PFSK-1 (cell line): ENCODE measurements at regions not wholly inside any gene's neighbourhood (a gene's known extent, or its start where the extent isn't known, plus 50 kb on each side); places are given as distances from the start of the nearest gene placed in this dataset.

Experiments
- FOXP2 ChIP-seq: optimal IDR thresholded peaks from 2 replicates; pipeline ENCODE3; 2011; ENCODE audit warnings: borderline replicate concordance, control low read depth, inconsistent platforms; ENCODE audit not compliant: insufficient read depth; ENCODE audit errors: extremely low read length, extremely low read depth
- POLR2AphosphoS5 ChIP-seq: IDR thresholded peaks from 2 replicates; pipeline ENCODE4 v1.6.1; 2012; ENCODE audit warnings: low read depth, mild to moderate bottlenecking, control low read depth, low read length, moderate library complexity
- SIN3A ChIP-seq: IDR thresholded peaks from 2 replicates; pipeline ENCODE4 v1.6.1; 2012; ENCODE audit warnings: mild to moderate bottlenecking, low read length, moderate library complexity, borderline replicate concordance; ENCODE audit not compliant: insufficient read depth
- TAF1 ChIP-seq: IDR thresholded peaks from 2 replicates; pipeline ENCODE4 v1.6.1; 2012; ENCODE audit warnings: low read length, control low read depth, borderline replicate concordance; ENCODE audit not compliant: insufficient read depth
- TF ChIP-seq, protein P1 (sequence below), 2 experiments: IDR thresholded peaks; 2 replicates each; pipeline versions ENCODE4 v1.6.1 to v1.8.0; 2011 to 2012; ENCODE audit warnings: low read depth in 2 of 2, low read length in 2 of 2, control low read depth in 1 of 2, inconsistent platforms in 1 of 2, mild to moderate bottlenecking in 1 of 2, moderate library complexity in 1 of 2; ENCODE audit not compliant: insufficient read depth in 1 of 2

DNA sequence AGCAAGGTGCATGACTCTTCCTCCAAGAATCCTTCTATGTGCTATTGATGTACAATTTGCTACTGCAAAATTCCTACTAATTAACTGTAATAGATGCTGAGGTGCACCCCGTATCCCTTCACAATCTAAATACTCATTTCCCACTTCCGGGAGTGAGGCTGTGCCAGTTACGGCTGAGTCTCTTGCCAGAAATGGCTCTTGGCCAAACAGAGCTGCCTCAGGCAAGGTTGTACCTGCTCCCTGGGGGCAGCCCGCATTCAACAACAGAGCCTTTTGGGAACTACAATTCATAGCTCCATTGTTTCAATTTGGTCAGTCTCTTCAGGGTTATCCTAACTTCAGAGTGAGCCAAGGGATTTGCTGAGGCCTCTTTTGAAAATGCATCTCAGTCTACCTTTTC lies 789.8 kb upstream of the MAP3K7 start:
- TF ChIP-seq, protein P1, sequence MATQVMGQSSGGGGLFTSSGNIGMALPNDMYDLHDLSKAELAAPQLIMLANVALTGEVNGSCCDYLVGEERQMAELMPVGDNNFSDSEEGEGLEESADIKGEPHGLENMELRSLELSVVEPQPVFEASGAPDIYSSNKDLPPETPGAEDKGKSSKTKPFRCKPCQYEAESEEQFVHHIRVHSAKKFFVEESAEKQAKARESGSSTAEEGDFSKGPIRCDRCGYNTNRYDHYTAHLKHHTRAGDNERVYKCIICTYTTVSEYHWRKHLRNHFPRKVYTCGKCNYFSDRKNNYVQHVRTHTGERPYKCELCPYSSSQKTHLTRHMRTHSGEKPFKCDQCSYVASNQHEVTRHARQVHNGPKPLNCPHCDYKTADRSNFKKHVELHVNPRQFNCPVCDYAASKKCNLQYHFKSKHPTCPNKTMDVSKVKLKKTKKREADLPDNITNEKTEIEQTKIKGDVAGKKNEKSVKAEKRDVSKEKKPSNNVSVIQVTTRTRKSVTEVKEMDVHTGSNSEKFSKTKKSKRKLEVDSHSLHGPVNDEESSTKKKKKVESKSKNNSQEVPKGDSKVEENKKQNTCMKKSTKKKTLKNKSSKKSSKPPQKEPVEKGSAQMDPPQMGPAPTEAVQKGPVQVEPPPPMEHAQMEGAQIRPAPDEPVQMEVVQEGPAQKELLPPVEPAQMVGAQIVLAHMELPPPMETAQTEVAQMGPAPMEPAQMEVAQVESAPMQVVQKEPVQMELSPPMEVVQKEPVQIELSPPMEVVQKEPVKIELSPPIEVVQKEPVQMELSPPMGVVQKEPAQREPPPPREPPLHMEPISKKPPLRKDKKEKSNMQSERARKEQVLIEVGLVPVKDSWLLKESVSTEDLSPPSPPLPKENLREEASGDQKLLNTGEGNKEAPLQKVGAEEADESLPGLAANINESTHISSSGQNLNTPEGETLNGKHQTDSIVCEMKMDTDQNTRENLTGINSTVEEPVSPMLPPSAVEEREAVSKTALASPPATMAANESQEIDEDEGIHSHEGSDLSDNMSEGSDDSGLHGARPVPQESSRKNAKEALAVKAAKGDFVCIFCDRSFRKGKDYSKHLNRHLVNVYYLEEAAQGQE (IDR thresholded peaks at IDR 0.05; ENCODE audit: insufficient read depth in 1 of 2, low read depth in 2 of 2, low read length in 2 of 2) = no peak
- no peak for TF ChIP-seq TAF1
- TF ChIP-seq SIN3A = no peak
- no peak for TF ChIP-seq POLR2AphosphoS5
- TF ChIP-seq FOXP2 = no peak

DNA sequence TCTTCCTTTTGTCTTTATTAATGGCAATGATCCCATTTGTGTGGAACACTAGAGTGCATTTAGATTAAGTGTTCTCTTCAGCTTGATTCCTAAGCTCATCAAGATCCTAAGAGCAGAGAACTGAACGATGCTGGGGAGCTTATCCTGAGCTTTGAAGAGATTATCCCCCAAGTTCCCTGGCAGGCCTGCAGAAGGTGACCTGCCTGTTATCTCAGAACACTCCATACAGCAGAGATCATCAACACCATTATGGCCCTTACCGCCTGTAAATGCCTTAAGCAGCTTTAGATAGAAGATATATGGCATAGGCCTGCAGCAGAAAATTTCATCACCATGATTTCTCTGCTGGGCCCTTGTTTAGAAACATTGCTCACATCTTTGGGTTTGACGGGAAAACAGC lies 779.9 kb upstream of the MAP3K7 start:
- TF ChIP-seq, protein P1 (IDR thresholded peaks at IDR 0.05; ENCODE audit: insufficient read depth in 1 of 2, low read depth in 2 of 2, low read length in 2 of 2) = no peak
- no peak for TF ChIP-seq SIN3A
- TF ChIP-seq TAF1 = no peak
- TF ChIP-seq FOXP2 = no peak
- no peak for TF ChIP-seq POLR2AphosphoS5

DNA sequence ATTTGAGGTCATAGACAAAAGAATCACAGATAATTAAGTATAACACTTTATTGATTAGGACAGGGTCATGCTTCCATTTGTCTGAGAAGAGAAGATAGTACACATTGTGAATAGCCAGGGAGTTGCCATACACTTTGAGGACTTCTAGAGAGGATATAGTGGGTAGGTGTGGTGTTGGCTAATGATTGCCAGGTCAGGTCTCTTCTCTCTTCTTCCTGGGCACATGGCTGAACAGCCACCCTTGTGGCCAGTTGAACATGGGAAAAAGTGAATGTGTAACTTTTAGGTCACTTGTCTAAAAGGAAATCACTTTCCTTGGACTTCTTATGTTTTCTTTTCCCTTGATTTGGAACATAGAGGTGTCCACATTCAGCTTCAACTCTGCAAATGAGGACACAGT lies 772.1 kb upstream of the MAP3K7 start:
- TF ChIP-seq TAF1 (no peak), SIN3A (no peak), POLR2AphosphoS5 (no peak), FOXP2 (no peak)
- TF ChIP-seq, protein P1 (IDR thresholded peaks at IDR 0.05; ENCODE audit: insufficient read depth in 1 of 2, low read depth in 2 of 2, low read length in 2 of 2) = no peak

DNA sequence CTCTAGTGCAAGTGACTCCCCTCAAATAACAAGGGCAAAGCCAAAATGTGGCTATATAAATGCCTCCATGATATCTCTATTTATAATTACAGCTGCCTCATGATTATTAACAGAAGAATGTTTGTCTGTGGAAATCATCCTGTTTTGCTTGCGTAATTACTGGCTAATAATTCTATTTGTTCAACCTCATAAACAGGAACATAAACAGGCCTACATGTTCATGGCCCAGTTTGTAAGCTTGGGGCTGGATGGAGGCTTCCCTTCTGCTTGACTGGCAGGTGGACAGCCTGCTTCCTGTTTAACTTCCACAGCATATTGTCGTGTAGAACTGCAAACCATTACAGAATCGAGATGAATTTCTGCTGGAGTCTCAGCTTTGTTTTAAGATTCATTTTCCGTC lies 766.0 kb upstream of the MAP3K7 start:
- TF ChIP-seq, protein P1 (IDR thresholded peaks at IDR 0.05; ENCODE audit: insufficient read depth in 1 of 2, low read depth in 2 of 2, low read length in 2 of 2) = no peak
- TF ChIP-seq POLR2AphosphoS5 = no peak
- no peak for TF ChIP-seq TAF1
- no peak for TF ChIP-seq FOXP2
- no peak for TF ChIP-seq SIN3A

DNA sequence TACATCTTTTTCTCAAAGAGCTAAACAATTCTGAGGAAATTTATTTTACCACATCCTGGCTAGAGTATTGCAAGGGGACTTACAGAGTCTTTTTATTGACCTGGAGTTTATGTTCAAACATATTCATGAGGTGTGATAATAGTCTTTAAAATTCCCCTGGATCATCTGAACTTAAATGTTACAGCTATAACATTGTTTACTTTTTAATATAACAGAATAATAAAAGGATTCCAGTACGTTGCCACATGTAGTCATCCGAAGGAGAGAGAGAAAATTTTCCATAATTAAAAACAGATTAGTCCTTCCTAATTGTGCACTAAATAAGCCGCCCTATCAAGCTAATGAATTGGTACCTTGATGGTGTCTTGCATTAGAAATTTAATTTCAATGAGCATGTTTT lies 765.4 kb upstream of the MAP3K7 start:
- TF ChIP-seq FOXP2 = no peak
- no peak for TF ChIP-seq POLR2AphosphoS5
- no peak for TF ChIP-seq TAF1
- TF ChIP-seq SIN3A = no peak
- TF ChIP-seq, protein P1 (IDR thresholded peaks at IDR 0.05; ENCODE audit: insufficient read depth in 1 of 2, low read depth in 2 of 2, low read length in 2 of 2) = no peak
